ENCODE measurements at regions not wholly inside any gene's neighbourhood (a gene's known extent, or its start where the extent isn't known, plus 50 kb on each side); places are given as distances from the start of the nearest gene placed in this dataset.
"Not testable (repeated sequence)": the region's sequence is repeated elsewhere in the genome, so short reads cannot be mapped to it uniquely, and the experiment has no call there.

DNA sequence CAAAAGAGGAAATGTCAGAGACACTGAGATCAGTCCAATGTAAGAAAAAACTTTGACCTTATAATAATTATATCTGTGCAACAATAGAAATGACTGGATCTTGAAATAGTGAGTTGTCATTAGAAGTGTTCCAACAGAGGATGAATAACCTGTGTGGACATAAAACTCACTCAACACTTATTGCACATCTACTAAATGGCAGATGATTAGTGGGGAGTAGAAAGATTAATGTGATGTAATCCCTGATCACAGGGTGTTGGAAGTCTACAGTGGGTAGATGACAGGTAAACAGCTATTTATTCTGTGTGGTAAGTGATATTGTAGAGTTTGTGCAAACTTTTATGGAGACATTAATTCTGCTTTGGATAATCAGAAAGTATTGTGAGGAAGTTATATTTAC is 177.3 kb upstream of the HMHB1 start:
- H3K9ac ChIP-seq = no peak overlapping the region
- H3K27me3 ChIP-seq (ENCODE audit: insufficient read depth, low read depth) = no peaks in the 10 kb centered on the region
- H2AFZ ChIP-seq (ENCODE audit: low read depth) = no peak overlapping the region
- H3K4me3 ChIP-seq (IDR thresholded peaks at IDR 0.05; ENCODE audit: insufficient read depth, low read depth, low read length) = no peak overlapping the region
- TF ChIP-seq, protein P1, sequence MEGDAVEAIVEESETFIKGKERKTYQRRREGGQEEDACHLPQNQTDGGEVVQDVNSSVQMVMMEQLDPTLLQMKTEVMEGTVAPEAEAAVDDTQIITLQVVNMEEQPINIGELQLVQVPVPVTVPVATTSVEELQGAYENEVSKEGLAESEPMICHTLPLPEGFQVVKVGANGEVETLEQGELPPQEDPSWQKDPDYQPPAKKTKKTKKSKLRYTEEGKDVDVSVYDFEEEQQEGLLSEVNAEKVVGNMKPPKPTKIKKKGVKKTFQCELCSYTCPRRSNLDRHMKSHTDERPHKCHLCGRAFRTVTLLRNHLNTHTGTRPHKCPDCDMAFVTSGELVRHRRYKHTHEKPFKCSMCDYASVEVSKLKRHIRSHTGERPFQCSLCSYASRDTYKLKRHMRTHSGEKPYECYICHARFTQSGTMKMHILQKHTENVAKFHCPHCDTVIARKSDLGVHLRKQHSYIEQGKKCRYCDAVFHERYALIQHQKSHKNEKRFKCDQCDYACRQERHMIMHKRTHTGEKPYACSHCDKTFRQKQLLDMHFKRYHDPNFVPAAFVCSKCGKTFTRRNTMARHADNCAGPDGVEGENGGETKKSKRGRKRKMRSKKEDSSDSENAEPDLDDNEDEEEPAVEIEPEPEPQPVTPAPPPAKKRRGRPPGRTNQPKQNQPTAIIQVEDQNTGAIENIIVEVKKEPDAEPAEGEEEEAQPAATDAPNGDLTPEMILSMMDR (conservative IDR thresholded peaks at IDR 0.05; ENCODE audit: low read depth, low read length) = no peak
- H3K27ac ChIP-seq = no peak overlapping the region
- H3K4me2 ChIP-seq = no peak overlapping the region
- no peaks in the 10 kb centered on the region for H4K20me1 ChIP-seq (ENCODE audit: insufficient read depth)
- peaks cover under 1% of the 10 kb centered on the region for H3K4me1 ChIP-seq (ENCODE audit: low read depth, poor library complexity, severe bottlenecking)
- no peaks in the 10 kb centered on the region for H3K36me3 ChIP-seq (ENCODE audit: insufficient read depth)
- H3K79me2 ChIP-seq (ENCODE audit: insufficient read depth, low read depth) = no peaks in the 10 kb centered on the region

DNA sequence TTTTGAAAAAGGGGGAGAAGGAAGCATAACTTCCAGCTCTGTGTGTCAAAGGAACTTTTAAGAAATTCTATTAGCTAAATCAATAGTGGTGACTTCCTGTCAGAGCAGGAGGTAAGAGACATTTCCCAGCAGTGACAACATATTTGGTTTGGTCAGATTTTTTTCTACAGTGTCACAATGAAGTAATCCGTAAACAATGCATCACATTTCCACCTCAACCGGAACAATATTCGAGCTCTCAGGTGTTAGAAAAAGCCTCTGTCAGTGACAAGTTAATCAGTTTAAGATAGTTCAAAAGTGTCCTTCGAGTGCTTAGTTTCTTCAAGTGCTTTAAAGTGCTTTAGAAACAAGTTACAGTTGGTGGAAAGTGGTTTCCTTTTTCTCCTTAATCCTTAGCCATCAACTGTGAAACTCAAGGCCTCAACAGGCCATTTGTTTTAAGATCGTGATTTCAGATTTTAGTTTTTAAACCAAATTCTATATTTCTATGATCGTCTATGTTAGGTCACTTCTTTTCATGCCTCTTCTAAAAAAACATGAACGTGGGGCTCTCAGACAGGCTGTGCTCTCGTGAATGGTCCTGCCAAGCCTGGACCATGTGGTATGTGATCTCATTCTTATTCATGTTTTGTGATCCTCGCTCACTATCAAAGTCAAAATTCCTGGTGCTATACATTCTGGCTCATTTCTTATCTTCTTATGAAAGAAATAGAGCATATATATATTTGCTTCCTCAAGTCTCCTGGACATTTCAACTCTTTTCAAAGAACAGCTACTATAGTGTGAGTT is 181.9 kb upstream of the HMHB1 start:
- no peak overlapping the region for H3K4me3 ChIP-seq (IDR thresholded peaks at IDR 0.05; ENCODE audit: insufficient read depth, low read depth, low read length)
- TF ChIP-seq, protein P1 (conservative IDR thresholded peaks at IDR 0.05; ENCODE audit: low read depth, low read length) = no peak
- H3K27me3 ChIP-seq (ENCODE audit: insufficient read depth, low read depth) = no peaks in the 10 kb centered on the region
- no peak overlapping the region for H3K9ac ChIP-seq
- H3K4me1 ChIP-seq (ENCODE audit: low read depth, poor library complexity, severe bottlenecking) = no peaks in the 10 kb centered on the region
- H4K20me1 ChIP-seq (ENCODE audit: insufficient read depth) = no peaks in the 10 kb centered on the region
- H2AFZ ChIP-seq (ENCODE audit: low read depth) = no peak overlapping the region
- H3K27ac ChIP-seq = no peak overlapping the region
- no peaks in the 10 kb centered on the region for H3K36me3 ChIP-seq (ENCODE audit: insufficient read depth)
- H3K4me2 ChIP-seq = no peak overlapping the region
- H3K79me2 ChIP-seq (ENCODE audit: insufficient read depth, low read depth) = no peaks in the 10 kb centered on the region

DNA sequence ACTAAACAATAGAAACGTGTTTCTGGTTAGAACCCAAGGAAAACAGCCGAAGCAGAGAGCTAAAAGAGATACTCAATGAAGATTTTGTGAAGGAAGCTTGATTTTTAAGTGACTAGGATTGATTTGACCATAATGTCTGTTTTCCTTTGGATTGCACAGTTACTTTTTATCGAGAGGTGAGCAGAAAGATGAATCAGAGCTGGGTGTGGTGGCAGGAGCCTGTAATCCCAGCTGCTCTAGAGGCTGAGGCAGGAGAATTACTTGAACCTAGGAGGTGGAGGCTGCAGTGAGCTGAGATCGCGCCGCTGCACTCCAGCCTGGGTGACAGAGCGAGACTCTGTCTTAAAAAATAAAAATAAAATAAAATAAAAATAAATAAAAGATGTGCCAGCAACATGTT is 186.9 kb upstream of the HMHB1 start:
- not testable (repeated sequence) for H3K27me3 ChIP-seq (ENCODE audit: insufficient read depth, low read depth); H2AFZ ChIP-seq (ENCODE audit: low read depth); H3K27ac ChIP-seq; H3K9ac ChIP-seq; H3K4me3 ChIP-seq (IDR thresholded peaks at IDR 0.05; ENCODE audit: insufficient read depth, low read depth, low read length); H3K79me2 ChIP-seq (ENCODE audit: insufficient read depth, low read depth); H3K4me2 ChIP-seq; H3K4me1 ChIP-seq (ENCODE audit: low read depth, poor library complexity, severe bottlenecking); H3K36me3 ChIP-seq (ENCODE audit: insufficient read depth); H4K20me1 ChIP-seq (ENCODE audit: insufficient read depth)

DNA sequence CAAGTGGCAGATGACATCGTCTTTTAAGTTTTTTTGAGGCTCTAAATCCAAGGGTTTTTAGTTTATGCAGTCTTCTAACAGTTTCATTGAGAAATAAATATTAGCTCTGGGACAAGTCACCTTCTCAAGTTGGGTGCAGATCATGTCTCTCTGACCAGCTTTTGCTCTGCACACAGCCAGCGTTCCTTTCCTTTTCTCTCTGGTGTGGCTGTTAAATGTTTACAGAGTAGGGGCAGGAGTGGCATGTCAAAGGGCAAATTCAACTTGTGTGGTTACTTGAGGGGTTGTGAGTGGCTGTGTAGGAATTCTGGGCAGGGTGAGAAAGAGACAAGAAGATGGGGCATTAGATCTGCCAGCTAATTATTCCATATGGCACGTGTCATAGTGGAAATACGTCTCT is 187.5 kb upstream of the HMHB1 start:
- Histone ChIP-seq H3K27me3 (ENCODE audit: insufficient read depth, low read depth) (no peaks in the 10 kb centered on the region), H2AFZ (ENCODE audit: low read depth) (no peak overlapping the region), H3K4me1 (ENCODE audit: low read depth, poor library complexity, severe bottlenecking) (no peaks in the 10 kb centered on the region), H3K27ac (no peak overlapping the region), H3K4me3 (IDR thresholded peaks at IDR 0.05; ENCODE audit: insufficient read depth, low read depth, low read length) (no peak overlapping the region), H4K20me1 (ENCODE audit: insufficient read depth) (no peaks in the 10 kb centered on the region), H3K4me2 (no peak overlapping the region), H3K9ac (no peak overlapping the region), H3K36me3 (ENCODE audit: insufficient read depth) (no peaks in the 10 kb centered on the region), H3K79me2 (ENCODE audit: insufficient read depth, low read depth) (no peaks in the 10 kb centered on the region)
- TF ChIP-seq, protein P1 (conservative IDR thresholded peaks at IDR 0.05; ENCODE audit: low read depth, low read length) = no peak

DNA sequence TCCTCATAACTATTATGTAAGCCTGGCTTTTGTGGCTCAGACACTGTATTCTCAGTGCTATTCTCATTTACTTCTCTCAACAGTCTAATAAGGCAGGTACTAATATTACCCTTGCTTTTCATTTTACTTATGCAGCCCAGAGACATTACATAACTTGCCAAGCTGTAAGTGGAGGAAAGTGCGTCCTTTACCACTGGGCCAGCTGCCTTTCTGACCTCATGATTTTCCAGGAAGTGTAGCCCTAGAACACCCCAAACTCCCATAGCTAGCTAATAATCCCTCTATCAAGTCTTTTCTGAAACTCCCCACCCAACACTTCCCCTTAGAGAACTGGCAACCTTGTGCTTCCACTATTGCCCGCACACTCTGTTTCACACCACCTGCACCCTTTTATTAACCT is 192.9 kb upstream of the HMHB1 start:
- H3K79me2 ChIP-seq (ENCODE audit: insufficient read depth, low read depth) = no peaks in the 10 kb centered on the region
- no peaks in the 10 kb centered on the region for H3K4me1 ChIP-seq (ENCODE audit: low read depth, poor library complexity, severe bottlenecking)
- no peaks in the 10 kb centered on the region for H3K36me3 ChIP-seq (ENCODE audit: insufficient read depth)
- H2AFZ ChIP-seq (ENCODE audit: low read depth) = no peak overlapping the region
- H3K27ac ChIP-seq = no peak overlapping the region
- no peak overlapping the region for H3K9ac ChIP-seq
- H3K4me3 ChIP-seq (IDR thresholded peaks at IDR 0.05; ENCODE audit: insufficient read depth, low read depth, low read length) = no peak overlapping the region
- TF ChIP-seq, protein P1 (conservative IDR thresholded peaks at IDR 0.05; ENCODE audit: low read depth, low read length) = no peak
- no peaks in the 10 kb centered on the region for H3K27me3 ChIP-seq (ENCODE audit: insufficient read depth, low read depth)
- H3K4me2 ChIP-seq = no peak overlapping the region
- no peaks in the 10 kb centered on the region for H4K20me1 ChIP-seq (ENCODE audit: insufficient read depth)
